Neural progenitor cell (in vitro differentiated cells): ENCODE measurements at regions not wholly inside any gene's neighbourhood (a gene's known extent, or its start where the extent isn't known, plus 50 kb on each side); places are given as distances from the start of the nearest gene placed in this dataset.

Experiments
- CTCF ChIP-seq: fragments of 200-600 bp; sonication (generic); IDR thresholded peaks from 2 replicates; pipeline ENCODE4 v1.5.1; 2017; ENCODE audit warnings: antibody characterized with exemption, mild to moderate bottlenecking
- EZH2 ChIP-seq: fragments of 200-600 bp; sonication (generic); IDR thresholded peaks from 2 replicates; pipeline ENCODE4 v1.6.1; 2017; ENCODE audit warnings: antibody characterized with exemption, mild to moderate bottlenecking, moderate library complexity
- EZH2phosphoT487 ChIP-seq: fragments of 200-600 bp; sonication (generic); IDR thresholded peaks from 2 replicates; pipeline ENCODE4 v1.6.1; 2017; ENCODE audit warnings: antibody characterized with exemption

GRCh38 chr20:58137236-58137635 is 91.2 kb downstream of the ANKRD60 start:
- TF ChIP-seq EZH2phosphoT487 (no peak), CTCF (no peak), EZH2 (no peak)
